ENCODE measurements at regions not wholly inside any gene's neighbourhood (a gene's known extent, or its start where the extent isn't known, plus 50 kb on each side); places are given as distances from the start of the nearest gene placed in this dataset.

DNA sequence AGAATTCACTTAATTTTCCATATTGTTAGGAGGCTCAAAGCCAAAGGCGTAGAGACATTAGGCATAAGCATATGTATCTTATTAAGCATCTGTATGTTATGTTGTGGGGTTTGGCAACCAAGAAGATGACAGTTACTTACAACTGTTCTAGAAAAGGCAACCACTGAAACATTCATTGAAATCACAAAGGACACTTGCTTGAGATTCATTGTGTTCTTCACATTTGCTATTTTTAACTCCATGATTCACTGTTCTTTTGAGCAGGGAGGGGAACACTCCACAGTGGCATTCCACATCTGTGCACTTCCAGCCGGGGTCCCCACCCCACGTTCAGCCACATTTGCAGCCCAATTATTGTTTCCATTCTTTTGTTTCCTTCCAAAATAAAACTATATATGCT, 107.1 kb downstream of the PALM2AKAP2 start:
- H3K4me3 ChIP-seq: no peak overlapping the region
- H3K27ac ChIP-seq: no peak overlapping the region
- no peak overlapping the region for H3K4me2 ChIP-seq
- POLR2A ChIA-PET: no interaction called here
- DNase-seq (ENCODE audit: low read depth in 1 of 2, low spot score in 1 of 2) (no peak), ATAC-seq (no peak), FAIRE-seq (no peak)
- TF ChIP-seq PBX3 (IDR thresholded peaks at IDR 0.05): no peak
- TF ChIP-seq FOSB (CRISPR knock-in tag; IDR thresholded peaks at IDR 0.05): no peak
- no peak for TF ChIP-seq PHF8 (IDR thresholded peaks at IDR 0.05; ENCODE audit: borderline replicate concordance, low read depth)
- no peak for TF ChIP-seq SMC3 (IDR thresholded peaks at IDR 0.05)
- no peak for TF ChIP-seq RNF2 (IDR thresholded peaks at IDR 0.05; ENCODE audit: borderline replicate concordance, low read depth)
- TF ChIP-seq CBX2 (IDR thresholded peaks at IDR 0.05; ENCODE audit: borderline replicate concordance, low read depth): no peak
- no peak for TF ChIP-seq MAZ (IDR thresholded peaks at IDR 0.05; ENCODE audit: borderline replicate concordance, low read depth, low read length)
- TF ChIP-seq, protein P1, sequence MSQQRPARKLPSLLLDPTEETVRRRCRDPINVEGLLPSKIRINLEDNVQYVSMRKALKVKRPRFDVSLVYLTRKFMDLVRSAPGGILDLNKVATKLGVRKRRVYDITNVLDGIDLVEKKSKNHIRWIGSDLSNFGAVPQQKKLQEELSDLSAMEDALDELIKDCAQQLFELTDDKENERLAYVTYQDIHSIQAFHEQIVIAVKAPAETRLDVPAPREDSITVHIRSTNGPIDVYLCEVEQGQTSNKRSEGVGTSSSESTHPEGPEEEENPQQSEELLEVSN (IDR thresholded peaks at IDR 0.05; ENCODE audit: borderline replicate concordance, low read depth): no peak
- no peak for TF ChIP-seq NFE2L2 (conservative IDR thresholded peaks at IDR 0.05; ENCODE audit: low read length)
- no peak for TF ChIP-seq CBX8 (IDR thresholded peaks at IDR 0.05)
- no peak for TF ChIP-seq JUN (IDR thresholded peaks at IDR 0.05)
- TF ChIP-seq MYC (IDR thresholded peaks at IDR 0.05; ENCODE audit: borderline replicate concordance, low read length): no peak
- TF ChIP-seq NR3C1 (IDR thresholded peaks at IDR 0.05): no peak
- no peak for TF ChIP-seq NPAS2 (CRISPR knock-in tag; IDR thresholded peaks at IDR 0.05; ENCODE audit: borderline replicate concordance)
- no peak for TF ChIP-seq EHF (CRISPR knock-in tag; IDR thresholded peaks at IDR 0.05)
- TF ChIP-seq KDM1A (IDR thresholded peaks at IDR 0.05; ENCODE audit: low read depth): no peak
- H3K9me3 ChIP-seq: no peaks in the 10 kb centered on the region
- no peaks in the 10 kb centered on the region for H3K4me1 ChIP-seq
- WGBS (ENCODE audit: missing lambda C conversion rate): 62% methylated on average over 3 of the region's 3 CpGs
- CTCF ChIA-PET: interaction anchor here (0.6 to 2.5 kb wide), 5 partner anchors 10 to 313 kb away, joined by 3 to 9 read pairs (median 4); no protein-coding TSS in a partner anchor

GRCh38 chr9:109888695-109889094, 108.7 kb downstream of the PALM2AKAP2 start:
- CTCF ChIA-PET: interaction anchor here (0.6 to 2.5 kb wide), 4 partner anchors 9 to 551 kb away, joined by 4 to 9 read pairs (median 4); no protein-coding TSS in a partner anchor
- H3K4me2 ChIP-seq: no peak overlapping the region

GRCh38 chr9:109889456-109889855, 109.5 kb downstream of the PALM2AKAP2 start:
- ChIA-PET CTCF (interaction anchor here (1.0 to 2.5 kb wide), 2 partner anchors 8 to 14 kb away, joined by 3 to 9 read pairs; no protein-coding TSS in a partner anchor), POLR2A (no interaction called here)
- no peak overlapping the region for H3K27ac ChIP-seq
- H3K4me1 ChIP-seq: no peaks in the 10 kb centered on the region
- ATAC-seq (no peak), DNase-seq (ENCODE audit: low read depth in 1 of 2, low spot score in 1 of 2) (no peak), FAIRE-seq (no peak)
- H3K4me3 ChIP-seq: no peak overlapping the region
- no peaks in the 10 kb centered on the region for H3K9me3 ChIP-seq
- TF ChIP-seq EHF (CRISPR knock-in tag; IDR thresholded peaks at IDR 0.05): no peak
- TF ChIP-seq HOXB13 (CRISPR knock-in tag; IDR thresholded peaks at IDR 0.05; ENCODE audit: low read depth): no peak
- no peak for TF ChIP-seq ZNF302 (CRISPR knock-in tag; IDR thresholded peaks at IDR 0.05)
- TF ChIP-seq EP300 (IDR thresholded peaks at IDR 0.05): no peak
- no peak for TF ChIP-seq ZFP36 (IDR thresholded peaks at IDR 0.05; ENCODE audit: borderline replicate concordance, partially characterized antibody)
- TF ChIP-seq RAD21 (conservative IDR thresholded peaks at IDR 0.05 in 1 of 2, IDR thresholded peaks at IDR 0.05 in 1 of 2): no peak
- TF ChIP-seq TP53 (CRISPR knock-in tag; IDR thresholded peaks at IDR 0.05): no peak
- TF ChIP-seq EHMT2 (IDR thresholded peaks at IDR 0.05; ENCODE audit: low read depth): no peak
- TF ChIP-seq SREBF2 (IDR thresholded peaks at IDR 0.05): no peak
- TF ChIP-seq ESRRA (IDR thresholded peaks at IDR 0.05; ENCODE audit: borderline replicate concordance, low read length): no peak
- TF ChIP-seq MAZ (IDR thresholded peaks at IDR 0.05; ENCODE audit: borderline replicate concordance, low read depth, low read length): no peak
- TF ChIP-seq ZSCAN20 (CRISPR knock-in tag; IDR thresholded peaks at IDR 0.05): no peak
- TF ChIP-seq MAX (IDR thresholded peaks at IDR 0.05): no peak
- TF ChIP-seq, protein P2, sequence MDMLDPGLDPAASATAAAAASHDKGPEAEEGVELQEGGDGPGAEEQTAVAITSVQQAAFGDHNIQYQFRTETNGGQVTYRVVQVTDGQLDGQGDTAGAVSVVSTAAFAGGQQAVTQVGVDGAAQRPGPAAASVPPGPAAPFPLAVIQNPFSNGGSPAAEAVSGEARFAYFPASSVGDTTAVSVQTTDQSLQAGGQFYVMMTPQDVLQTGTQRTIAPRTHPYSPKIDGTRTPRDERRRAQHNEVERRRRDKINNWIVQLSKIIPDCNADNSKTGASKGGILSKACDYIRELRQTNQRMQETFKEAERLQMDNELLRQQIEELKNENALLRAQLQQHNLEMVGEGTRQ (IDR thresholded peaks at IDR 0.05): no peak
- TF ChIP-seq NPAS2 (CRISPR knock-in tag; IDR thresholded peaks at IDR 0.05; ENCODE audit: borderline replicate concordance): no peak
- no peak for TF ChIP-seq POLR2A (IDR thresholded peaks at IDR 0.05; ENCODE audit: low read length)
- TF ChIP-seq KDM1A (IDR thresholded peaks at IDR 0.05; ENCODE audit: low read depth): no peak
- no peak for TF ChIP-seq RNF2 (IDR thresholded peaks at IDR 0.05; ENCODE audit: borderline replicate concordance, low read depth)
- TF ChIP-seq JUN (IDR thresholded peaks at IDR 0.05): no peak
- no peak overlapping the region for H3K4me2 ChIP-seq
- 84% methylated on average over 2 of the region's 2 CpGs for WGBS (ENCODE audit: missing lambda C conversion rate)

More at GRCh38 chr9:109888695-109889094, 108.7 kb downstream of the PALM2AKAP2 start:
- TF ChIP-seq KDM1A (IDR thresholded peaks at IDR 0.05; ENCODE audit: low read depth): no peak
- Histone ChIP-seq H3K27ac (no peak overlapping the region), H3K4me3 (no peak overlapping the region), H3K9me3 (no peaks in the 10 kb centered on the region), H3K4me1 (no peaks in the 10 kb centered on the region)
- 34% methylated on average over 1 of the region's 1 CpG for WGBS (ENCODE audit: missing lambda C conversion rate)
- POLR2A ChIA-PET: no interaction called here
- ATAC-seq: no peak; a peak in 1 of 6 replicates
- no peak for FAIRE-seq
- no peak for DNase-seq (ENCODE audit: low read depth in 1 of 2, low spot score in 1 of 2)

Data from A549 (cell line).